ENCODE measurements at regions not wholly inside any gene's neighbourhood (a gene's known extent, or its start where the extent isn't known, plus 50 kb on each side); places are given as distances from the start of the nearest gene placed in this dataset.
A peak's percentile ranks its signal among the peaks of the same experiment; 100 is the strongest.

- DNase-seq (no peak), ATAC-seq (no peak)
Measured at GRCh38 chrY:14139521-14139920, 83.5 kb downstream of the VCY1B start.

GRCh38 chrY:14145614-14146013, 89.6 kb downstream of the VCY1B start:
- ATAC-seq (no peak), DNase-seq (no peak)

- DNase-seq = no peak
- peak; percentile 59 for ATAC-seq
Measured at GRCh38 chrY:14182776-14183175, 126.7 kb downstream of the VCY1B start.

- no peak for ATAC-seq
- DNase-seq = no peak
Measured at GRCh38 chrY:14222014-14222413, 166.0 kb downstream of the VCY1B start.

- ATAC-seq (no peak), DNase-seq (no peak)
Measured at GRCh38 chrY:14231703-14232102, 175.7 kb downstream of the VCY1B start.

- peak; percentile 40 for ATAC-seq
Measured at GRCh38 chrY:14235070-14235469, 179.0 kb downstream of the VCY1B start.

GRCh38 chrY:14238277-14238676, 182.2 kb downstream of the VCY1B start:
- ATAC-seq (no peak), DNase-seq (no peak)

More at GRCh38 chrY:14235070-14235469, 179.0 kb downstream of the VCY1B start:
- DNase-seq = no peak

- ATAC-seq (no peak), DNase-seq (no peak)
Measured at GRCh38 chrY:14246948-14247347, 190.9 kb downstream of the VCY1B start.

- ATAC-seq = no peak
Measured at GRCh38 chrY:14248878-14249576, 193.0 kb downstream of the VCY1B start.

GRCh38 chrY:14255965-14256816, 200.2 kb downstream of the VCY1B start:
- ATAC-seq (no peak), DNase-seq (no peak)

More at GRCh38 chrY:14248878-14249576, 193.0 kb downstream of the VCY1B start:
- no peak for DNase-seq

- DNase-seq (no peak), ATAC-seq (no peak)
Measured at GRCh38 chrY:14256817-14257168, 200.8 kb downstream of the VCY1B start.

GRCh38 chrY:14277029-14277428, 221.0 kb downstream of the VCY1B start:
- ATAC-seq (no peak), DNase-seq (no peak)

GRCh38 chrY:14290656-14291375, 233.5 kb upstream of the NLGN4Y start:
- ATAC-seq (no peak), DNase-seq (no peak)

- no peak for ATAC-seq
- DNase-seq = no peak
Measured at GRCh38 chrY:14292382-14292781, 231.9 kb upstream of the NLGN4Y start.

GRCh38 chrY:14300775-14301174, 223.6 kb upstream of the NLGN4Y start:
- DNase-seq (no peak), ATAC-seq (peak; percentile 57)

- ATAC-seq (peak; percentile 69), DNase-seq (no peak)
Measured at GRCh38 chrY:14301552-14301951, 222.8 kb upstream of the NLGN4Y start.

GRCh38 chrY:14328677-14329345, 195.5 kb upstream of the NLGN4Y start:
- ATAC-seq (peak; percentile 55), DNase-seq (no peak)

GRCh38 chrY:14330362-14330761, 194.0 kb upstream of the NLGN4Y start:
- DNase-seq (no peak), ATAC-seq (peak; percentile 52)

- DNase-seq (no peak), ATAC-seq (no peak)
Measured at GRCh38 chrY:14339524-14339923, 184.8 kb upstream of the NLGN4Y start.

GRCh38 chrY:14340459-14341143, 183.7 kb upstream of the NLGN4Y start:
- DNase-seq = peak; percentile 30
- peak; percentile 62 for ATAC-seq

GRCh38 chrY:14344648-14345333, 179.5 kb upstream of the NLGN4Y start:
- ATAC-seq (peak; percentile 70), DNase-seq (no peak)

Data from stimulated activated naive CD8-positive, alpha-beta T cell treated with anti-CD3 and anti-CD28 coated beads, Interleukin-15, Interleukin-2, amounts not matched to agents 100 U/mL and 50 U/mL, for 24 hours (primary cell).